ENCODE measurements at regions not wholly inside any gene's neighbourhood (a gene's known extent, or its start where the extent isn't known, plus 50 kb on each side); places are given as distances from the start of the nearest gene placed in this dataset.

GRCh38 chr4:152104356-152104755 is 343.5 kb upstream of the GATB start:
- TF ChIP-seq CTCF (conservative IDR thresholded peaks at IDR 0.05; ENCODE audit: low read length) (no peak), EZH2phosphoT487 (IDR thresholded peaks at IDR 0.05; ENCODE audit: borderline replicate concordance) (no peak)

Measured in Loucy (cell line).